Osteocyte (in vitro differentiated cells): ENCODE measurements at regions not wholly inside any gene's neighbourhood (a gene's known extent, or its start where the extent isn't known, plus 50 kb on each side); places are given as distances from the start of the nearest gene placed in this dataset.

Experiments used
- DNase-seq: peaks from one replicate; pipeline ENCODE4 v3.0.0; 2021; ENCODE audit warnings: mixed read lengths; ENCODE audit not compliant: unreplicated experiment; ENCODE audit errors: extremely low spot score
- H3K27ac Mint-ChIP-seq: one replicate; pipeline ENCODE4 v1.8.0; 2021; ENCODE audit warnings: mild to moderate bottlenecking, mixed read lengths; ENCODE audit not compliant: unreplicated experiment
- H3K27me3 Mint-ChIP-seq: one replicate; pipeline ENCODE4 v1.8.0; 2021; ENCODE audit warnings: mixed read lengths; ENCODE audit not compliant: unreplicated experiment
- H3K36me3 Mint-ChIP-seq: one replicate; pipeline ENCODE4 v1.8.0; 2021; ENCODE audit warnings: mixed read lengths; ENCODE audit not compliant: unreplicated experiment
- H3K4me1 Mint-ChIP-seq: one replicate; pipeline ENCODE4 v1.8.0; 2021; ENCODE audit warnings: mixed read lengths; ENCODE audit not compliant: unreplicated experiment
- H3K4me3 Mint-ChIP-seq: one replicate; pipeline ENCODE4 v1.8.0; 2021; ENCODE audit warnings: mild to moderate bottlenecking, moderate library complexity, mixed read lengths; ENCODE audit not compliant: unreplicated experiment
- H3K9me3 Mint-ChIP-seq: one replicate; pipeline ENCODE4 v1.8.0; 2021; ENCODE audit warnings: mixed read lengths; ENCODE audit not compliant: unreplicated experiment
- CTCF ChIP-seq: fragments of 200-600 bp; sonication (generic); IDR thresholded peaks from 2 replicates; pipeline ENCODE4 v1.5.0; 2021; ENCODE audit warnings: antibody characterized with exemption, mild to moderate bottlenecking, moderate library complexity

- no peak for TF ChIP-seq CTCF
- Mint-ChIP-seq H3K4me3 (no peak overlapping the region), H3K9me3 (peaks cover 14% of the 10 kb centered on the region), H3K27me3 (no peaks in the 10 kb centered on the region), H3K4me1 (no peaks in the 10 kb centered on the region), H3K36me3 (no peaks in the 10 kb centered on the region), H3K27ac (no peak overlapping the region)
- no peak for DNase-seq
Observed at GRCh38 chr16:74078511-74079231, 217.9 kb upstream of the PSMD7 start.

DNA sequence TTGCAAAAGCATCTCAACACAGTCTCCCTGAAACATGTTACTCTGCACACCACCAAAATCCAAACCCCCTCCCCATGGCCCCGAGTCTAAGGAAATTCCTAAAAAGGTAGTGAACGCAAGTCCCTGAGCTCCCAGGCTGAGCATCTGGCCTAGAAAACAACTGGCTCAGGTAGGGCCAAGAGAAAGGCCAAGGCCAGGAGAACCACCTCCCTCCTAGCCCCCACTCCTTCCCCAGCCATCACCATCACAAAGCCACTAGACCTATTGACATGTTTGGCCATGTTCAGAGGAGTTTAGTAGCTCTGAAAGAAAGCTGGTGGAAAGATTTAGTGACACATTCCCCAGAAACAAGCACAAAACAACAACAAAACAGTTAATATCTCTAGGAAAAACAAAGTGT lies 220.0 kb upstream of the PSMD7 start:
- Mint-ChIP-seq H3K36me3 (no peaks in the 10 kb centered on the region), H3K27ac (no peak overlapping the region), H3K9me3 (peaks cover 14% of the 10 kb centered on the region)

DNA sequence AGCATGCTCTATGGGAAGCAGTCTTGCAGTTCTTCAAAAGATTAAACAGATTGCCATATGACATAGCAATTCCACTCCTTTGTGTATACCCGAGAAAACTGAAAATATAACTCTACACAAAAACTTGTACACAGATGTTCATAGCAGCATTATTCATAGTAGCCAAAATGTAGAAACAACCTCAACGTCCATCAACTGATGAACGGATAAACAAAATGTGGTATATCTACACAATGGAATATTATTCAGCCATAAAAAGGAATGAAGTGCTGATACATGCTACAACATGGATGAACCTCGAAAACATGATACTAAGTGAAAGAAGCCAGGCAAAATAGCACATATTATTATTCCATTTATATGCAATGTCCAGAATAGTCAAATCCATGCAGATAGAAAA lies 221.2 kb upstream of the PSMD7 start:
- no peak overlapping the region for H3K4me3 Mint-ChIP-seq
- H3K27ac Mint-ChIP-seq = no peak overlapping the region
- H3K9me3 Mint-ChIP-seq = peaks cover 14% of the 10 kb centered on the region
- H3K4me1 Mint-ChIP-seq = no peaks in the 10 kb centered on the region
- DNase-seq = no peak
- H3K36me3 Mint-ChIP-seq = no peaks in the 10 kb centered on the region
- no peak for TF ChIP-seq CTCF
- H3K27me3 Mint-ChIP-seq = no peaks in the 10 kb centered on the region

More for the DNA sequence above, 220.0 kb upstream of the PSMD7 start:
- DNase-seq = no peak
- no peaks in the 10 kb centered on the region for H3K27me3 Mint-ChIP-seq
- no peak overlapping the region for H3K4me3 Mint-ChIP-seq
- no peak for TF ChIP-seq CTCF
- no peaks in the 10 kb centered on the region for H3K4me1 Mint-ChIP-seq

DNA sequence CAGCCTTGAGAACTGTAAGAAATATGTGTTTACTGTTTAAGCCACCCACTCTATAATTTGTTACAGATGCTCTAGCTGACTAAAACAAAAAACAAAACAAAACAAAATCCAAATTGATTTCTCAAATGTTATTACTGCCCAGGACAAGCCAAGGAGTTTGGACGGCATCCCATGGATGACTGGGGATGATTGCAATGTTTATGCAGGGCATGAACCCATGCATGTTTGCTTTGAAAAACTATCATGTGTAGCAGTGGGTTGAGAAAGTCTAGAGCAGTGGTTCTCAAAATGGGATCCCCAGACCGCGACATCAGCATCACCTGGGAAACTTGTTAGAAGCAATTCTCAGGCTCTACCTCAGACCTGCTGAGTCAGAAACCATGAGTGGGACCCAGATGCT lies 223.2 kb upstream of the PSMD7 start:
- H3K4me1 Mint-ChIP-seq = no peaks in the 10 kb centered on the region
- H3K27ac Mint-ChIP-seq = no peak overlapping the region
- no peak for DNase-seq
- TF ChIP-seq CTCF = no peak
- peaks cover 14% of the 10 kb centered on the region for H3K9me3 Mint-ChIP-seq
- no peak overlapping the region for H3K4me3 Mint-ChIP-seq
- H3K36me3 Mint-ChIP-seq = no peaks in the 10 kb centered on the region
- H3K27me3 Mint-ChIP-seq = no peaks in the 10 kb centered on the region

GRCh38 chr16:74071996-74072535 lies 224.5 kb upstream of the PSMD7 start:
- no peak for TF ChIP-seq CTCF
- Mint-ChIP-seq H3K27ac (no peak overlapping the region), H3K27me3 (no peaks in the 10 kb centered on the region), H3K36me3 (no peaks in the 10 kb centered on the region), H3K4me3 (no peak overlapping the region), H3K4me1 (no peaks in the 10 kb centered on the region), H3K9me3 (peaks cover 14% of the 10 kb centered on the region)
- DNase-seq = no peak
